ENCODE measurements at regions not wholly inside any gene's neighbourhood (a gene's known extent, or its start where the extent isn't known, plus 50 kb on each side); places are given as distances from the start of the nearest gene placed in this dataset.
A peak's percentile ranks its signal among the peaks of the same experiment; 100 is the strongest.

- peaks cover 0 to 17% (median 9%) of the 10 kb centered on the region in 4 donors for H3K4me1 ChIP-seq
Observed at GRCh38 chr2:203603456-203604389, 68.6 kb upstream of the RAPH1 start.

DNA sequence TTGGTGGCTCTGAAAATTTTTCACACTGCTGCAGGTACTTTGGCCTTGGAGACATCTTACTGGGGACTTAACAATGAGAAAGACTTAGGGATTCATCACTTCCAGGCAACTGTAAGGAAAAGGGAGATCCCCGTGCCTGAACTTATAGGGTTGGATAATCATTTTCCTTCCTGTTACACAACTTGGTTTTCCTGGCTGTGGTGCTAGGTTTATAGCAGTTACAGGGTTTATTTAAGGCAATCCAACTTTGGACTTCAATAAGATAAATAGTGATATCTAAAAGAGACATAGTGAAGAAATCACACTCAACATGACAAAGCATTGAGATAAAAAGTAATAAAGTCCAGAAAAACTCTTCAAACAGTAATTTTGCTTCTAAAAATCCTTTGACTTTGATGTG lies 70.2 kb upstream of the RAPH1 start:
- Histone ChIP-seq H3K9me3 (no peaks in the 10 kb centered on the region), H3K27ac (replicated peaks in 1 of 4) (peak overlapping the region in 1 of 4 donors; percentile 3), H3K4me3 (no peak overlapping the region), H3K4me1 (peaks cover 0 to 17% (median 9%) of the 10 kb centered on the region in 4 donors), H3K27me3 (no peaks in the 10 kb centered on the region), H3K36me3 (no peaks in the 10 kb centered on the region)
- TF ChIP-seq EP300 (IDR thresholded peaks at IDR 0.05) (no peak), POLR2AphosphoS5 (IDR thresholded peaks at IDR 0.05) (no peak), POLR2A (IDR thresholded peaks at IDR 0.05; ENCODE audit: low read depth) (no peak)
- TF ChIP-seq, protein P1, sequence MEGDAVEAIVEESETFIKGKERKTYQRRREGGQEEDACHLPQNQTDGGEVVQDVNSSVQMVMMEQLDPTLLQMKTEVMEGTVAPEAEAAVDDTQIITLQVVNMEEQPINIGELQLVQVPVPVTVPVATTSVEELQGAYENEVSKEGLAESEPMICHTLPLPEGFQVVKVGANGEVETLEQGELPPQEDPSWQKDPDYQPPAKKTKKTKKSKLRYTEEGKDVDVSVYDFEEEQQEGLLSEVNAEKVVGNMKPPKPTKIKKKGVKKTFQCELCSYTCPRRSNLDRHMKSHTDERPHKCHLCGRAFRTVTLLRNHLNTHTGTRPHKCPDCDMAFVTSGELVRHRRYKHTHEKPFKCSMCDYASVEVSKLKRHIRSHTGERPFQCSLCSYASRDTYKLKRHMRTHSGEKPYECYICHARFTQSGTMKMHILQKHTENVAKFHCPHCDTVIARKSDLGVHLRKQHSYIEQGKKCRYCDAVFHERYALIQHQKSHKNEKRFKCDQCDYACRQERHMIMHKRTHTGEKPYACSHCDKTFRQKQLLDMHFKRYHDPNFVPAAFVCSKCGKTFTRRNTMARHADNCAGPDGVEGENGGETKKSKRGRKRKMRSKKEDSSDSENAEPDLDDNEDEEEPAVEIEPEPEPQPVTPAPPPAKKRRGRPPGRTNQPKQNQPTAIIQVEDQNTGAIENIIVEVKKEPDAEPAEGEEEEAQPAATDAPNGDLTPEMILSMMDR (IDR thresholded peaks at IDR 0.05): no peak
- WGBS: 16% methylated on average over 1 of the region's 1 CpG
- DNase-seq (ENCODE audit: extremely low spot score): no peak
- intact Hi-C loops (cut with DNase I): no loop called here

More at GRCh38 chr2:203603456-203604389, 68.6 kb upstream of the RAPH1 start:
- no peaks in the 10 kb centered on the region for H3K36me3 ChIP-seq
- H3K9me3 ChIP-seq: no peaks in the 10 kb centered on the region
- TF ChIP-seq EP300 (IDR thresholded peaks at IDR 0.05): no peak
- TF ChIP-seq, protein P1 (IDR thresholded peaks at IDR 0.05): no peak
- 76% methylated on average over 10 of the region's 10 CpGs for WGBS
- H3K27me3 ChIP-seq: no peaks in the 10 kb centered on the region
- H3K4me3 ChIP-seq: no peak overlapping the region
- intact Hi-C loops (cut with DNase I): no loop called here
- no peak for DNase-seq (ENCODE audit: extremely low spot score)
- no peak overlapping the region for H3K27ac ChIP-seq (replicated peaks in 1 of 4)

DNA sequence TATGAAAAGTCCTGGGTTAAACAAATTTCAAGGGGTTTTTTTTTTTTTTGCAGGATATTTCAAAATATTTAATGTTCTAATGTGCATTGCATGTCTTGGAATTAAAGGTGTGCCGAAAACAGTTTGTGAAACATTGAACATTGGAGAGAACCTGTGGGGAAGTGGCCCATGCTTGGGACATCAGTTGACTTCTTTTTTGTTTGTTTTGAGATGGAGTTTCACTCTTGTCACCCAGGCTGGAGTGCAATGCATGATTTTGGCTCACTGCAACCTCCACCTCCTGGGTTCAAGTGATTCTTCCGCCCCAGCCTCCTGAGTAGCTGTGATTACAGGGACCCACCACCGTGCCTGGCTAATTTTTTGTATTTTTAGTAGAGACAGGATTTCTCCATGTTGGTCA lies 71.0 kb upstream of the RAPH1 start:
- TF ChIP-seq EP300 (IDR thresholded peaks at IDR 0.05): no peak
- no peaks in the 10 kb centered on the region for H3K27me3 ChIP-seq
- H3K4me1 ChIP-seq: peaks cover 0 to 17% (median 9%) of the 10 kb centered on the region in 4 donors
- intact Hi-C loops (cut with DNase I): no loop called here
- no peak overlapping the region for H3K4me3 ChIP-seq
- H3K27ac ChIP-seq (replicated peaks in 1 of 4): no peak overlapping the region
- DNase-seq (ENCODE audit: extremely low spot score): no peak
- WGBS: 87% methylated on average over 3 of the region's 3 CpGs
- H3K9me3 ChIP-seq: no peaks in the 10 kb centered on the region
- no peaks in the 10 kb centered on the region for H3K36me3 ChIP-seq

- no peaks in the 10 kb centered on the region for H3K27me3 ChIP-seq
- no peaks in the 10 kb centered on the region for H3K36me3 ChIP-seq
- no peak overlapping the region for H3K27ac ChIP-seq (replicated peaks in 1 of 4)
- no peaks in the 10 kb centered on the region for H3K9me3 ChIP-seq
- no peak for DNase-seq (ENCODE audit: extremely low spot score)
- peaks cover 0 to 3% (median 3%) of the 10 kb centered on the region in 4 donors for H3K4me1 ChIP-seq
- WGBS: 93% methylated on average over 8 of the region's 8 CpGs
- no peak overlapping the region for H3K4me3 ChIP-seq
- intact Hi-C loops (cut with DNase I): no loop called here
- TF ChIP-seq, protein P1 (IDR thresholded peaks at IDR 0.05): no peak
- TF ChIP-seq POLR2AphosphoS5 (IDR thresholded peaks at IDR 0.05): no peak
- no peak for TF ChIP-seq POLR2A (IDR thresholded peaks at IDR 0.05; ENCODE audit: low read depth)
- TF ChIP-seq EP300 (IDR thresholded peaks at IDR 0.05): no peak
Observed at GRCh38 chr2:203610558-203610957, 75.5 kb upstream of the RAPH1 start.

DNA sequence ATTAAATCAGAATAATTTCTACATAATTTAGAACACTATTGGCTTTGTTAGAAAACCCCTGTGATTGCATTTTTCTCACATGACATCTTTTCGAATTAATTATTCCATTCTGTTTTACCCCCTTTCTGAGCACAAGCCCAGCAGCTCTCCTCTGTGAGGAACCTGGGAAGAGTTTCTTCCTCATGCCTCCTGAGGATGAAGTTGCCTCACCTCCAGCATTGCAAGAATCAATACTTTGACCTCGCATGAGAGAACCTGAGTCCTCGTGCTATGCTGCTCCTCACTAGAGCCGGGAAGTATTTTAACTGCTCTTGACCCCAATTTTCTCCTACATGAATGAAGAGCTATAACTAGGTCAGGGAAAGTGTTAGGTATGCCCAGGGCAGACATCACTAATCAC lies 77.1 kb upstream of the RAPH1 start:
- intact Hi-C loops (cut with DNase I): no loop called here
- no peak overlapping the region for H3K4me3 ChIP-seq
- TF ChIP-seq, protein P1 (IDR thresholded peaks at IDR 0.05): no peak
- TF ChIP-seq EP300 (IDR thresholded peaks at IDR 0.05): no peak
- TF ChIP-seq POLR2AphosphoS5 (IDR thresholded peaks at IDR 0.05): no peak
- TF ChIP-seq POLR2A (IDR thresholded peaks at IDR 0.05; ENCODE audit: low read depth): no peak
- no peaks in the 10 kb centered on the region for H3K36me3 ChIP-seq
- no peaks in the 10 kb centered on the region for H3K27me3 ChIP-seq
- H3K9me3 ChIP-seq: no peaks in the 10 kb centered on the region
- no peak for DNase-seq (ENCODE audit: extremely low spot score)
- no peaks in the 10 kb centered on the region for H3K4me1 ChIP-seq
- WGBS: 90% methylated on average over 4 of the region's 4 CpGs
- no peak overlapping the region for H3K27ac ChIP-seq (replicated peaks in 1 of 4)

Data from esophagus muscularis mucosa (tissue), 4 donors.